ENCODE measurements at regions not wholly inside any gene's neighbourhood (a gene's known extent, or its start where the extent isn't known, plus 50 kb on each side); places are given as distances from the start of the nearest gene placed in this dataset.

DNA sequence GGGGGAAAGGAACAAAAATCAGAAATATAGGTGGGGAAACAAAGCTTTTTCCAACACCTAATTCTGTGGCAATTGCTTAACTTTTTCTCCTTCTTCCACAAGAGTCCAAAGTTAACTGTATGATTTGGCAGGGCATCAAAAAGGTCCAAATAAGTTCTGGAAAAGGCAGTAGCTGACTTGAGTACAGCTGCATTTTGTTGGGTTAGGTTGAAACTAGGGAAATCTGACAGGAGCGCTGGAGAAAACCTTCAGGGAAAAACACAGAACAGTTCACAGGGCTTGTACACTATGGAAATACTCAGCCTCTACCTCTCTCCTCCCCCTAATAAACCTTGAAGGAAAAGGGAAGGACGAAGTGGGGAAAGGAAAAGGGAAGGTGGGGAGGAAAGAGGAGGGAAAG lies 438.6 kb downstream of the ZEB2 start:
- H3K27me3 Mint-ChIP-seq = no peaks in the 10 kb centered on the region
- H3K27ac Mint-ChIP-seq = peak overlapping the region in 1 of 3 donors; percentile 31
- H3K4me3 Mint-ChIP-seq = no peak overlapping the region
- H3K4me1 Mint-ChIP-seq = no peaks in the 10 kb centered on the region
- H3K36me3 Mint-ChIP-seq = peaks cover 6% of the 10 kb centered on the region
- no peaks in the 10 kb centered on the region for H3K9me3 Mint-ChIP-seq

DNA sequence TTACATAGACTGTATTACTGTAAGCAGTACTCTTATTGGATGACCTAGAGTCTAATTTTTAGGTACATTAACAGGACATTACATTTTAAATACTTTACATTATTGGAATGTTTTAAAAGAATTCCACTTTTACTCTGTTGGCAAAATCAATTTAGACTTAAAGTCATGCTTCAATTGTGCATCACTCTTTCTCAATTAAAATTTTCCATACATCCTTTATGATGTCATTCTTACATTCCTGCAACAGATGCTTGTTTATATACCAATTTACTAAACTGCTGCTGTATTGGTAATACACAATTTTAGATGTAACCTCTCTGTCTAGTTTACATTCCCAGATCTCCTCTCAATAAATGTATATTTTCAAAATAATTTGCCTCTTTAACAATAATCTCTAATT lies 440.1 kb downstream of the ZEB2 start:
- no peaks in the 10 kb centered on the region for H3K4me1 Mint-ChIP-seq
- H3K9me3 Mint-ChIP-seq = no peaks in the 10 kb centered on the region
- no peak overlapping the region for H3K4me3 Mint-ChIP-seq
- H3K36me3 Mint-ChIP-seq = peaks cover 5% of the 10 kb centered on the region
- H3K27me3 Mint-ChIP-seq = no peaks in the 10 kb centered on the region
- H3K27ac Mint-ChIP-seq = no peak overlapping the region

DNA sequence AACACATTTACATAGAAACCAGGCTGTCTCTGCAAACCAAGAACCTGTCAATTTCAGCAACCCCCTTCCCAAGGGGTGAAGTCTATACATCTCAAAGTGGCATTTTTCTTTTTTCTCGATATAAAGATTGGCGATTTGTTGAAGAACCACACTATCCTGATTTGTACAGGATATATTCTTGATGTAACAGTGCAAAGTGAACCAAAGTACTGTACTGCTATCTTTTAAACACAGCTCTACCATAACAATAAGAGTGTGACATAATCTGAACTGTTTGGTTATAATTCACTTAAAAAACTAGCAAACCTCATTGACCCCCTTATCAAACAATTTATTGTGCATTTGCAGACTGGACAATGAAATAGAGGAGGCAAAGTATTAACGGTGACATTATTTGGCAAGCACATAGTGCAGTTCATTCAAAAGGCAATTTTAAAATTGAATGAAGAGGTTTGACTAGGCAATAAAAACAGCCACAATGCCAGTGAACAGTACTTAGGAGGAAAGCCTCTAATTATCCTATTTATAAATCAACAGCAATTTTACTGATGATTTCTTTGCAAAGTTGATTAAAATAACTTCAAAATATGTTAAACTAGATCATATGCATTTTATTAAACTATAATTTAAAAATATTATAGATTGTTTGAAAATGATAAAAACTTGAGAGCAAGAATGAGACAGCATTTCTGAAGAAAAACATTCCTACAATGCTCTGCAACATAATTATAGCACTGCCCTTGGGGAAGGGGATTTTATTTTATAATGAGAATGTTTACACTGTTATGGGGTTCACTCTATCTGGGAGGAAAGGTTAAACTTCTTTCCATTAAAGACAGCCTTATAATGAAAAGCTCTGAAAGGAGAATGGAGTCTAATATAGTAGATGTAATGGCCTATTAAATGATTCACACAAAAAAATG lies 440.9 kb downstream of the ZEB2 start:
- Mint-ChIP-seq H3K4me3 (no peak overlapping the region), H3K9me3 (no peaks in the 10 kb centered on the region), H3K36me3 (peaks cover 5% of the 10 kb centered on the region), H3K27ac (no peak overlapping the region), H3K4me1 (no peaks in the 10 kb centered on the region), H3K27me3 (no peaks in the 10 kb centered on the region)

DNA sequence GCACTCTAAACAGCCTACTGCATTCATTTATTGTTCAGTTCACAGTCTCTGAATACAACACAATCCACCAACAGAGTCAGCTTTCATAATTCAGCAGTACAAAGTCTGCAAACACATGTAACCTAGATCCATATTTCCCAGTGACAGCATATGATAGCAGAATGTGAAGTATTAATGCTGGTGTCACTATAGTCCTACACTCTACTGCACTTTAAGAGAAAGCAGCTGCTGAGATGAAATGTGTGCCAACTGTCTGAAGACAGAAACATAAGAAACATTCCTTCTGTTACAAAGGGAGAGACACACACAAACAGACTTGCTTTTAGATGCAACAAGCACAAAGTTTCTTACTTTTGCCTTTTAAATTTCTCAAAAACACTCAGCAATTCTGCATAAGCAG lies 441.8 kb downstream of the ZEB2 start:
- no peaks in the 10 kb centered on the region for H3K9me3 Mint-ChIP-seq
- H3K27me3 Mint-ChIP-seq = no peaks in the 10 kb centered on the region
- peaks cover 1% of the 10 kb centered on the region for H3K36me3 Mint-ChIP-seq
- H3K4me1 Mint-ChIP-seq = no peaks in the 10 kb centered on the region
- H3K27ac Mint-ChIP-seq = no peak overlapping the region
- H3K4me3 Mint-ChIP-seq = no peak overlapping the region

DNA sequence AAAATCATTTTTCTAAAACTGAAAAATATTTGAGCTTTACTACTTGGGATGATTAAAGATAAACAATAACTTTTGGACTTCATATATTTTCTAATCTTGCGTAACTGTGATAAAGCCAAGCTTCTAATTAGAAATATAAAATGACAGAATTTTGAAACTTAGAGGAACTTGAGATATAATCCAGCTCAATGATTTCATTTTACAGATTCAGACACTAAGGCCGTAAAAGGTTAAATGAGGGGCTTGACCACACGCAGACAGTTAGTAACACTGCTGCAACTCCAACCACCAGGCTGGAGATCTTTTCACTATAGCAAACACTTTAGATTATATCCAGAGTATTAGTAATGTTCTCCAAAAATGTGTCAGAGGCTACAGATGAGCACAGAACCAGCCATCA lies 445.5 kb downstream of the ZEB2 start:
- Mint-ChIP-seq H3K36me3 (peaks cover 1% of the 10 kb centered on the region), H3K9me3 (no peaks in the 10 kb centered on the region), H3K4me3 (no peak overlapping the region)

DNA sequence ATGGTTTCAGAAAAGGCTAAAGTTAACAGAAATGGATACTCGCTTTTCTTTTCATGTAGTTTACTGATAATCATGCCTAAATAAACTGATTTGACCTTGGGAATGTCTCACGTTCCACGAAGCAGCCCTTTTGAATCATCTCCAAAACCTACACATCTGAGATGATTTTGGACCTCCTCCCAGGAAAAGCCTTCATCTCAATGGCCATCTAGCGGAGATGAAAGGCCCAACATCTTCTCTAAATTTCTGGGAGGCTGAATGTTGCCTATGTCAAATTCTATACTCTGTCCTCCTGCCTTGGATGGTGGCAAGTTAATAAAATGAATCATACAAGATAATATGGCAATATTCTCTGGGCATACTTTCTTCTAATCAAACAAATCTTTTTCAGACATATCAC lies 448.5 kb downstream of the ZEB2 start:
- no peak overlapping the region for H3K27ac Mint-ChIP-seq
- H3K27me3 Mint-ChIP-seq = no peaks in the 10 kb centered on the region
- no peak overlapping the region for H3K4me3 Mint-ChIP-seq
- H3K36me3 Mint-ChIP-seq = no peaks in the 10 kb centered on the region
- H3K9me3 Mint-ChIP-seq = no peaks in the 10 kb centered on the region
- no peaks in the 10 kb centered on the region for H3K4me1 Mint-ChIP-seq

More for the DNA sequence above, 445.5 kb downstream of the ZEB2 start:
- Mint-ChIP-seq H3K4me1 (no peaks in the 10 kb centered on the region), H3K27me3 (no peaks in the 10 kb centered on the region), H3K27ac (no peak overlapping the region)

DNA sequence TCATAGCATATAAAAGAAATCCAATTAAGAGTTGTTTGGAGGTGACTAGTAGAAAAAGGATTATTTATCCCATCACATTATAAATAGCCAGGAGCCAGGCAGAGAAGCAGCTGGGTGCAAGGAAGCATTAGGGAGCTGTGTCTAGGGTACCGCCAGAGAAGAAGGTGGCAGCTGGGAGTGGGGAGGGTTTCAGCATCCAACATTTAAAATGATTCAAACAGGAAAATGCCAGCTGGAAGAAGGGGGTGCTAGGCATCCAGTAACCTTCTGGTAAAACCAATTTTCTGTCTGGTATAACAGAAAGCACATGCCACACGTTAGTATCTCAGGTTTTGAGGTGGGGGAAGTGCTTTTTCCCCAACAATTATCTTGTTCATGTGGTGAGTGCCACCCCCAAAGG lies 452.4 kb downstream of the ZEB2 start:
- Mint-ChIP-seq H3K36me3 (peaks cover 7% of the 10 kb centered on the region), H3K4me3 (no peak overlapping the region), H3K27ac (no peak overlapping the region), H3K27me3 (no peaks in the 10 kb centered on the region), H3K4me1 (no peaks in the 10 kb centered on the region), H3K9me3 (no peaks in the 10 kb centered on the region)

DNA sequence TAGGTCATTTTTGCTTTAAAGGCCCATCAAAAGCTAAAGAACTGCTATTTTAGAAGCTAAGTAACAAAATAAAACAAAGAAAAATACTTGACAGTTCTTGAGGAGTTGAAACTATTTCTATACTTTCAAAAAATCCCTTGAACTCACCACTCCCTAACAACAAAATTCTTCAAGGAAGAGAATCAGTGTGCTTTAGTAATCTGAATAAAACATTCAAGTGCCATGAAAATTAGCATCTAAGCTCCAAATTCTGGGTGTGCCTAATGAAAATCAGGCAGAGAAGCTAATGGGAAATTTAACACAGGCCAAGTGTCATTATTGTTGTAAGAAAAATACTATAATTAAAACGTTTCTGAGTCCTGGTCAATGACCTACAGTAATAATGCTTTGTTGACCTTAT lies 456.3 kb downstream of the ZEB2 start:
- peaks cover 7% of the 10 kb centered on the region for H3K36me3 Mint-ChIP-seq
- no peaks in the 10 kb centered on the region for H3K4me1 Mint-ChIP-seq
- H3K4me3 Mint-ChIP-seq = no peak overlapping the region
- no peak overlapping the region for H3K27ac Mint-ChIP-seq
- no peaks in the 10 kb centered on the region for H3K27me3 Mint-ChIP-seq
- H3K9me3 Mint-ChIP-seq = no peaks in the 10 kb centered on the region

DNA sequence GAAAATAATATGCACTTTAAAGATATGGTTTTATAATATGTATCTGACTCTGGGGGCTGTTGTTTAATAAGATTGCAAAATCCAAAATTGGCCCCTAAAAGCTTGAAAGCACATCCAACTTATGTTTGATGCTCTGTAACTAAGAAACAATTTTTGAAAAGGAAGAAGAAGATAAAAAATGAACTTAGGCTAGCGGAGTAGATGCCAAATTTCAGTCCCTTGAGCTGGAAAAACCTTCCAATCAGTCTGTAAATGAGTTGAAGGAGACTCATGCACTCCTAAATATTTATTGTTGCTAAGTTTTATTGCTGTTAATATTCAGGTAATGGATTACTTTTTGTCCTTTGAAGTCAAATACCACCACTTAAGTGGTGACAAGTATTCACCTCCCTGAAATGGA lies 465.0 kb downstream of the ZEB2 start:
- no peaks in the 10 kb centered on the region for H3K4me1 Mint-ChIP-seq
- no peak overlapping the region for H3K27ac Mint-ChIP-seq
- no peaks in the 10 kb centered on the region for H3K9me3 Mint-ChIP-seq
- H3K27me3 Mint-ChIP-seq = no peaks in the 10 kb centered on the region
- H3K36me3 Mint-ChIP-seq = peaks cover 3% of the 10 kb centered on the region
- no peak overlapping the region for H3K4me3 Mint-ChIP-seq

DNA sequence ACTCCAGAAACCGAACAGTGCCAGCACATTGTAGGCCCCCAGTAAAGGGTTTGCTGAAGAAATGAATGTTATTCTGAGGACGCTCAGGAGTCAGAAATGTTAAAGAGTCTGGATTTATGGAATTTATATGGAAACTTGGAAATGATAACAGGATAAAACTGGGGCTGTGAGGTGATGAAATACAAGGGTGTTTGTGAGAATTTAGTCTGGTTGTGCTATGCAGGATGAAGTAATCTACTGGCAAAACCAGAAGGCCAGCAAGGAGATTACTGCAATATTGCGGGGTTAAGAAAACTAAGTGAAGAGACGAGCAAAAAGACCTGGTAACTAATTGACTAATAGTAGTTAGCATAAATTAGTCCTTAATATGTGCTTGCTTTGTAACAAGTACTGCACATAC lies 467.8 kb downstream of the ZEB2 start:
- Mint-ChIP-seq H3K9me3 (no peaks in the 10 kb centered on the region), H3K36me3 (peaks cover 6% of the 10 kb centered on the region), H3K4me1 (no peaks in the 10 kb centered on the region), H3K4me3 (no peak overlapping the region), H3K27me3 (no peaks in the 10 kb centered on the region), H3K27ac (no peak overlapping the region)

DNA sequence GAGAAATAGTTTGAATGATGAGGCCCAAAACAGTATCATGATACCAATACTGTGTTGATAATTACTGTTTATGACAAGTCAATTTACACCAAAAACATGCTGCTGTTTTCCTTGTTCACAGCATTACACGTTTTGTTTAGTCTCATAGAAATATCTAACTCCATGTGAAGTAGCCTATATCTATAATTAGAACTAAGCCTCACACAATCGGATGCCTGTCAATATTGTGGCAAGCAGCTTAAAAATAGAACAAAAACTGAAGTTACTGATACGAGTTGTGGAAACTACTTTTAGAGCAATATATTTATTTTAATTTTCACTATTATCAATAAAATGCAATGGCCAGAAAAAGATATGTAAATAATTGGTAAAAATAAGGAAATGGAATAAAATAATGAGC lies 470.8 kb downstream of the ZEB2 start:
- H3K4me3 Mint-ChIP-seq = no peak overlapping the region
- H3K27ac Mint-ChIP-seq = no peak overlapping the region
- H3K36me3 Mint-ChIP-seq = peaks cover 8% of the 10 kb centered on the region
- no peaks in the 10 kb centered on the region for H3K9me3 Mint-ChIP-seq
- peaks cover 0 to 2% (median 0%) of the 10 kb centered on the region in 3 donors for H3K4me1 Mint-ChIP-seq
- no peaks in the 10 kb centered on the region for H3K27me3 Mint-ChIP-seq

DNA sequence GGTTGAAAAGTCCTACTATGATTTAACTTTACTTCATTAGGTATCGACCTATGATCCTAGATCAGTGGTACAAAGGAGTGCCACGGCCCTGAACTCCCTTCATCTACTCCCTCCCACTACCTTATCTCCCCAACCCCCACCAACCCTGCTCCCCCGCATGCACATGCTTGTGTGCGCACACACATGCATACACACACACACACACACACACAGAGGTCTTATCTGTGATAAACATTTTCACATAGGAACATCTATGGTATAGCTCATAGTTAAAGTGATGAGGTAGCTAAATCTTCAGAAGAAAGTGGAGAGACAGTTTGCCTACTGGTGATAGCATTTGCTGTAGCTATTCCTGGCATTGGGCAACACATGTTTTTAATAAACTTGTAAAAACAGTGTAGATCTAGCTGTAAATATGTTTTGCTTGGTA lies 471.3 kb downstream of the ZEB2 start:
- no peak overlapping the region for H3K4me3 Mint-ChIP-seq
- H3K27me3 Mint-ChIP-seq = no peaks in the 10 kb centered on the region
- no peaks in the 10 kb centered on the region for H3K9me3 Mint-ChIP-seq
- H3K4me1 Mint-ChIP-seq = peaks cover 0 to 2% (median 0%) of the 10 kb centered on the region in 3 donors
- no peak overlapping the region for H3K27ac Mint-ChIP-seq
- H3K36me3 Mint-ChIP-seq = peaks cover 8% of the 10 kb centered on the region

DNA sequence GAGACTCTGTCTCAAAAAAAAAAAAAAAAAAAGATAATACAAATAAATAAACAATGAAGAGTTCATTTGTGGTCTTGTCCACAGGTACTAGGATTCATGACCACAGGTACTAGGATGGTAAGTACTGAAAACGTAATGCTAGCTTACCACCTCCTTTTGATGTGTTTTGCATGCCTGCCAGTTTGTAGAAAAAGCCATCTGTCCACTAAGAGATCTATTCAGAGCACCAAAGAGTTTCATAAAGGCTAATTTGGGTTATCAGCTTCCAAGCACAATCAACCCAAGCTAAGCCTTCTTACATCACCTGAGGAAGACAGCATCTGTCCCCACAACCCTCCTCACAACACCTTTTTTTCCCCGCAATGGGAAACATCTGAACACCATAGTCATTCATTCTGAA lies 477.2 kb downstream of the ZEB2 start:
- Mint-ChIP-seq H3K36me3 (peaks cover 3% of the 10 kb centered on the region), H3K4me1 (peaks cover 0 to 3% (median 0%) of the 10 kb centered on the region in 3 donors), H3K9me3 (no peaks in the 10 kb centered on the region), H3K4me3 (no peak overlapping the region), H3K27ac (no peak overlapping the region), H3K27me3 (no peaks in the 10 kb centered on the region)

DNA sequence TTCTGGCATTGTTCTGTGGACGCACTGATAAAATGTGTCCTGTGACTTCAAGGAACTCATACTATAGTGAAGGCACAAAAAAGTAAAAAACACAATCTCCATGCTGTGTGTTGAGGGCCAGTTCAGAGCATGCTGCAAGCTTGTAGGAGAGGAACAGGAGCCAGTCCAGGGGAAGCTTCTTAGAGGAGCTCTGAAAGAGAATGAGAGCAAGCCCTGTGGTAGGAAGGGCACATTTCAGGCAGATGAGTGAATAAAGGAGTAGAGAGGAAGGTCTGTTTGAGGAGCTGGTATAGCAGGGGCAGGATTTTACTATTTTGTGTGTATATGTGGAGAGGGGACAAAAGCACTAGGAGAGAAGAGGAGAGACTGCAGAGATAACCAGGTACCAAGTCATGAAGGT lies 478.3 kb downstream of the ZEB2 start:
- no peak overlapping the region for H3K4me3 Mint-ChIP-seq
- H3K36me3 Mint-ChIP-seq = peaks cover 5% of the 10 kb centered on the region
- H3K27ac Mint-ChIP-seq = no peak overlapping the region
- H3K9me3 Mint-ChIP-seq = no peaks in the 10 kb centered on the region
- H3K4me1 Mint-ChIP-seq = peaks cover 0 to 3% (median 0%) of the 10 kb centered on the region in 3 donors
- H3K27me3 Mint-ChIP-seq = no peaks in the 10 kb centered on the region

DNA sequence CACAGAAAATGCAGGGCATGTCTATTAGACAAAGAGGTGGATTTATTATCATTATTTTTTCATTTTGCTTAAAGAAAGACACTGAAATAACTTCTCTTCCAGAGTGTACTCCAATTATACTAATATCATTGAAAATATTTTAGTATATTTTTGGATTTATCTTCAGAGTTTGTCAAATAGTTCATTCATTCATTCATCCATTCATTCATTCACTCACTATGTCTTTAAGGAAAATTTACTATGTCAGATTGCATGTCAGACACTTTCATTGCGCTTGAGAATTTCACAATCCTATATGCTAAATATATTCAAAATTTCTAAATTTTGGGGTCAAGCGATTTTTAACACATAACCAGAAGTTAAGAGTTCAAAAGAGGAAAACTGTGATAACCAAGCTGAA lies 479.1 kb downstream of the ZEB2 start:
- Mint-ChIP-seq H3K4me3 (no peak overlapping the region), H3K4me1 (peaks cover 0 to 3% (median 0%) of the 10 kb centered on the region in 3 donors), H3K36me3 (peaks cover 5% of the 10 kb centered on the region), H3K27me3 (no peaks in the 10 kb centered on the region), H3K9me3 (no peaks in the 10 kb centered on the region), H3K27ac (no peak overlapping the region)

DNA sequence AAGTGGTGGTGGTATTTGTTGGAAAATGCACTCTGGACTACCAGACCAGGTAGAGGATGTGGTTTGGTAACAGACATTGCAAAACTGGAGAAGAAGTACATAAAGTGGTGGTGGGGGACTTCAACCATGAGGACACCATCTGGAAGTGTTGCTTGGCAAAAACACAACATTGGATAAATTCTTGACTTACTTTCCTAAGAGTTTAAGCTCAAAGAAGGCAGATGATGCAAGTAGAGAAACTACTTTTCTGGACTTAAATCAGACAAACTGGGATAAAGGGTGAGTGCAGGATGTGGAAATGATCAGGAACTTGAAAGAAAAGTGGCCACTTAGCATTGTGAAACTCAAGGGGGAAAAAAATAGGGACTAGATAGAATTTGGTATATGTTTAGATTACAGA lies 487.4 kb downstream of the ZEB2 start:
- Mint-ChIP-seq H3K4me1 (peaks cover 0 to 1% (median 0%) of the 10 kb centered on the region in 3 donors), H3K27me3 (no peaks in the 10 kb centered on the region), H3K9me3 (peaks cover 0 to 2% (median 0%) of the 10 kb centered on the region in 3 donors), H3K36me3 (peaks cover 12% of the 10 kb centered on the region), H3K27ac (no peak overlapping the region), H3K4me3 (no peak overlapping the region)
